ENCODE measurements at regions not wholly inside any gene's neighbourhood (a gene's known extent, or its start where the extent isn't known, plus 50 kb on each side); places are given as distances from the start of the nearest gene placed in this dataset.

- Histone ChIP-seq H3K9me3 (no peaks in the 10 kb centered on the region), H3K4me3 (no peak overlapping the region), H3K36me3 (no peaks in the 10 kb centered on the region), H3K27me3 (no peaks in the 10 kb centered on the region), H3K27ac (no peak overlapping the region), H3K4me1 (no peaks in the 10 kb centered on the region)
- DNase-seq (ENCODE audit: low spot score in 2 of 2): no peak
- intact Hi-C loops (cut with DNase I; ENCODE audit: low total_unique reads): no loop called here
- TF ChIP-seq CTCF (IDR thresholded peaks at IDR 0.05) (no peak), POLR2A (IDR thresholded peaks at IDR 0.05) (no peak), POLR2AphosphoS5 (IDR thresholded peaks at IDR 0.05) (no peak)
Measured at GRCh38 chr6:44016131-44016870, 111.0 kb downstream of the MRPL14 start.

DNA sequence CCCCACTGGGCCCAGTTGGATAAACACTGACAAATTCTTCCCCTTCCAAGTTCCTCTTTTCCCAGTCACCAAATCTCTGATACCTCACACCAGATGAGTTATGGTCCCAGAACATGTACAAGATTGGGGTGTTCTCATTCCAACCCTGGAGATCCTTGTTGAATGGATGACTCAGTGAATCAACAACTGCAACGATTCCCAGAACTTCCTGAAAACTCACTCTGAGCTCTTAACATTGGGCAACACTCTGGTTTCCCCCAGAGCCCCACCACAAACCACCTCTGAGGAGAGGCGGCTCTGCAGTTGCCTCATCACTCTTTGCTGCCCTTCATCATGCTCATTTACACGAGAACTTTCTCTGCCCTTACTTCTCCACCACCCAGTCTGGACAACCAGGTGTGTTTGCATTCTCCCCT lies 115.2 kb downstream of the MRPL14 start:
- TF ChIP-seq POLR2A (IDR thresholded peaks at IDR 0.05) (no peak), CTCF (IDR thresholded peaks at IDR 0.05) (no peak), POLR2AphosphoS5 (IDR thresholded peaks at IDR 0.05) (no peak)
- Histone ChIP-seq H3K27ac (no peak overlapping the region), H3K4me1 (no peaks in the 10 kb centered on the region), H3K36me3 (no peaks in the 10 kb centered on the region), H3K4me3 (no peak overlapping the region), H3K9me3 (no peaks in the 10 kb centered on the region), H3K27me3 (no peaks in the 10 kb centered on the region)
- intact Hi-C loops (cut with DNase I; ENCODE audit: low total_unique reads): no loop called here
- DNase-seq (ENCODE audit: low spot score in 2 of 2): no peak

DNA sequence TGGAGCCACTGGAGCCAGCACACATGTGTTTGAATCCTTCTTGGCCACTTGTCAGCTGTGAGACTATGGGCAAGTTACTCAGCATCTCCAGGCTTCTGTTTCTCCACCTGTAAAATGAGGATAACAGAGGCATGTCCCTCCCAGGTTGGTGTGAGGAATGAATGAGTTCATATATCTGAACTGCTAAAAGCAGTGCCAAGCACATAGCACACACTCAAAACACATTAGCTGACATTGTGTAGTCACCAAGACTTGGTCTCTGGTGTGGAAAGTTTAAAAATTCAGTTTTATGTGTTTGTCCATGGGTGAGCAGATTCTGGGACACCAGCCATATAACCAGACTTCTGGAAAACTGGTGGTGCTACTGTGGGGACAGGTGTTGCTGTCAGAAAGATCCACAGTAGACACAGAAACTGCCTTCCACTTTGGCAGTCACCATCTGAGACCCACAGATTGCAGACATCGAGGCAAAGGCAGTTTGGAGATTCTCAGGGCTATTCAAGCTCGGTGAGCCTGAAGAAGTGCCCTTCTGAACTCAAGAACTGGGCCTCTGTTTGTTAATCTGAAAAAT lies 115.8 kb downstream of the MRPL14 start:
- H3K9me3 ChIP-seq: no peaks in the 10 kb centered on the region
- no peak overlapping the region for H3K27ac ChIP-seq
- H3K27me3 ChIP-seq: no peaks in the 10 kb centered on the region
- intact Hi-C loops (cut with DNase I; ENCODE audit: low total_unique reads): no loop called here
- TF ChIP-seq POLR2A (IDR thresholded peaks at IDR 0.05): no peak
- TF ChIP-seq POLR2AphosphoS5 (IDR thresholded peaks at IDR 0.05): no peak
- no peak for TF ChIP-seq CTCF (IDR thresholded peaks at IDR 0.05)
- no peak for DNase-seq (ENCODE audit: low spot score in 2 of 2)
- no peaks in the 10 kb centered on the region for H3K36me3 ChIP-seq
- no peak overlapping the region for H3K4me3 ChIP-seq
- no peaks in the 10 kb centered on the region for H3K4me1 ChIP-seq

DNA sequence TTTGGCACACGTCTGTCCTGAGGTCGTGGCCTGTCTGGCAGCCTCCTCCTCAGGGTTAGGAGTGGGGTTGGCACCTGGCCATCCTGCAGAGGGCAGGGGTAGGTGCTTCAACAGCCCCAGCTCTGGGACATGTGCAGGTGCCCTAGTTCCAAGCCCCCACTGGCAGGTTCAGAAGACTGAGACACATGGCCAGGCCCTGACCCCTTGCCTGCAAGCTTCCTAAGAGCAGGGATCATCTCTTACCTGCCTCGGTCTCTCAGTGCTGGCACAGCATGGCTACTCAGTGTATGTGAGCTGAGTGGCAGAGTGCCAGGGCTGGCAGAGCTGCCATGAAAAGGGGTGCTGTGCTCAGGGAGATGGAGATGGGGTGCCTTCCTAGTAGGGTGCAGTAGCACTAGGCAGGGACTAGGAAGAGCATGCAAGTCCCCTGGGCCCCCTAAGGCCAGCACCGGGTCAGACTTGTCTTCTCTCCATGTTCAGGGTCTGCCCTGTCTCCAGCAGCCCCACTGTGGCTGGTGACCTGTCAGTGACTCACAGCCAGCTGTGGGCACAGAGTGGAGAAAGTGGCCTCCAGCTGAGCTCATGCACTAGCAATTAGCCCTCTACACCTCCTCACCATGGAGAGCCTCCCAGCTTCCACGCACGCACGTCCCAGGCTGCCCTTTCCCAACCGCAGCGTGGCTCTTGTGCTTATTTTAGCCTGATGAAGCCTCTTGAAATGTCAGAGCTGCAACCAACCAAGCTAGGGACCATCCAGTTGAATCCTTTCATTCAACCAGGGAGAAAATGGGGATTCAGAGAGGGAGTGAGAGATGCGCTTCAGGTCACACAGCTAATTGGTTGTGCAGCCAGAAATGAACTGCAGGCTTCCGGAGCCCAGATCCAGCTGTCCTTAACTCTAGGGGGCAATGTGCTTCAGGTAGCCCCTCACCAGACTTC lies 116.6 kb downstream of the MRPL14 start:
- intact Hi-C loops (cut with DNase I; ENCODE audit: low total_unique reads): no loop called here
- H3K4me1 ChIP-seq: no peaks in the 10 kb centered on the region
- no peak for DNase-seq (ENCODE audit: low spot score in 2 of 2)

More for the DNA sequence above, 116.6 kb downstream of the MRPL14 start:
- no peaks in the 10 kb centered on the region for H3K9me3 ChIP-seq
- H3K36me3 ChIP-seq: no peaks in the 10 kb centered on the region
- no peaks in the 10 kb centered on the region for H3K27me3 ChIP-seq
- no peak for TF ChIP-seq POLR2AphosphoS5 (IDR thresholded peaks at IDR 0.05)
- TF ChIP-seq POLR2A (IDR thresholded peaks at IDR 0.05): no peak
- TF ChIP-seq CTCF (IDR thresholded peaks at IDR 0.05): no peak
- H3K27ac ChIP-seq: no peak overlapping the region
- no peak overlapping the region for H3K4me3 ChIP-seq

All from breast epithelium (tissue), 4 donors.